H9 (cell line): ENCODE measurements at regions not wholly inside any gene's neighbourhood (a gene's known extent, or its start where the extent isn't known, plus 50 kb on each side); places are given as distances from the start of the nearest gene placed in this dataset.

Experiments used
- DNase-seq: peaks from one replicate; pipeline ENCODE4 v3.0.0-alpha.2; 2017
- H2AFZ ChIP-seq: one replicate; pipeline ENCODE4 v1.6.1; 2013; ENCODE audit warnings: mild to moderate bottlenecking, low read length, control low read depth, moderate library complexity
- H2AK5ac ChIP-seq: 2 replicates; pipeline ENCODE4 v1.6.1; 2013; ENCODE audit warnings: low read length, control low read depth, mixed read lengths; ENCODE audit not compliant: insufficient read length
- H2BK120ac ChIP-seq: one replicate; pipeline ENCODE4 v1.6.1; 2013; ENCODE audit warnings: low read depth, mild to moderate bottlenecking, low read length, control low read depth, inconsistent platforms; ENCODE audit not compliant: poor library complexity, severe bottlenecking
- H2BK12ac ChIP-seq: 2 replicates; pipeline ENCODE4 v1.6.1; 2013; ENCODE audit warnings: low read length, control low read depth, mixed read lengths, low read depth; ENCODE audit not compliant: insufficient read length
- H2BK15ac ChIP-seq: 2 replicates; pipeline ENCODE4 v1.6.1; 2013; ENCODE audit warnings: low read depth, low read length, control low read depth
- H2BK20ac ChIP-seq: one replicate; pipeline ENCODE4 v1.6.1; 2013; ENCODE audit warnings: low read depth, mild to moderate bottlenecking, low read length, control low read depth, inconsistent platforms; ENCODE audit not compliant: poor library complexity, severe bottlenecking
- H2BK5ac ChIP-seq: 2 replicates; pipeline ENCODE4 v1.6.1; 2013; ENCODE audit warnings: low read length, control low read depth, mixed read lengths; ENCODE audit not compliant: insufficient read length
- H3K14ac ChIP-seq: 2 replicates; pipeline ENCODE4 v1.6.1; 2013; ENCODE audit warnings: low read length, control low read depth; ENCODE audit not compliant: insufficient read depth
- H3K18ac ChIP-seq: 2 replicates; pipeline ENCODE4 v1.6.1; 2013; ENCODE audit warnings: low read depth, mild to moderate bottlenecking, mixed read lengths, low read length, control low read depth; ENCODE audit not compliant: insufficient read length
- H3K23ac ChIP-seq: 2 replicates; pipeline ENCODE4 v1.6.1; 2013; ENCODE audit warnings: low read length, control low read depth, mixed read lengths, low read depth; ENCODE audit not compliant: insufficient read length
- H3K23me2 ChIP-seq: 2 replicates; pipeline ENCODE4 v1.6.1; 2013; ENCODE audit warnings: low read depth, mild to moderate bottlenecking, mixed read lengths, low read length, control low read depth; ENCODE audit not compliant: insufficient read length, poor library complexity, severe bottlenecking
- H3K27ac ChIP-seq: 2 replicates; pipeline ENCODE4 v1.5.1; 2013; ENCODE audit warnings: low read length, control low read depth, mixed read lengths, low read depth; ENCODE audit not compliant: insufficient read length
- H3K27me3 ChIP-seq: 2 replicates; pipeline ENCODE4 v1.6.1; 2013; ENCODE audit warnings: low read length, control low read depth, inconsistent platforms; ENCODE audit not compliant: insufficient read depth
- H3K4ac ChIP-seq: 2 replicates; pipeline ENCODE4 v1.6.1; 2013; ENCODE audit warnings: low read depth, mild to moderate bottlenecking, control low read depth, inconsistent platforms, low read length, moderate library complexity
- H3K4me1 ChIP-seq: 2 replicates; pipeline ENCODE4 v1.6.1; 2013; ENCODE audit warnings: low read length, control low read depth, inconsistent platforms; ENCODE audit not compliant: insufficient read depth
- H3K4me2 ChIP-seq: 2 replicates; pipeline ENCODE4 v1.6.1; 2013; ENCODE audit warnings: low read length, control low read depth, mixed read lengths; ENCODE audit not compliant: insufficient read length, insufficient read depth
- H3K56ac ChIP-seq: 2 replicates; pipeline ENCODE4 v1.6.1; 2013; ENCODE audit warnings: low read depth, mild to moderate bottlenecking, mixed read lengths, low read length, control low read depth; ENCODE audit not compliant: insufficient read length
- H3K79me1 ChIP-seq: 2 replicates; pipeline ENCODE4 v1.6.1; 2013; ENCODE audit warnings: low read depth, mild to moderate bottlenecking, moderate library complexity, low read length, control low read depth, inconsistent platforms; ENCODE audit not compliant: insufficient read depth, poor library complexity, severe bottlenecking
- H3K79me2 ChIP-seq: 2 replicates; pipeline ENCODE4 v1.6.1; 2013; ENCODE audit warnings: low read length, control low read depth, inconsistent platforms; ENCODE audit not compliant: insufficient read depth
- H3K9ac ChIP-seq: 2 replicates; pipeline ENCODE4 v1.6.1; 2013; ENCODE audit warnings: low read length, control low read depth, mixed read lengths; ENCODE audit not compliant: insufficient read length; ENCODE audit errors: extremely low read depth
- H3K9me3 ChIP-seq: one replicate; pipeline ENCODE4 v1.6.1; 2013; ENCODE audit warnings: low read depth, low read length, inconsistent platforms; ENCODE audit not compliant: control insufficient read depth
- H3T11ph ChIP-seq: one replicate; pipeline ENCODE4 v1.6.1; 2013; ENCODE audit warnings: mild to moderate bottlenecking, low read length, control low read depth, inconsistent platforms
- H4K20me1 ChIP-seq: one replicate; pipeline ENCODE4 v1.6.1; 2013; ENCODE audit not compliant: control insufficient read depth, insufficient read length, insufficient read depth
- H4K5ac ChIP-seq: 2 replicates; pipeline ENCODE4 v1.6.1; 2013; ENCODE audit warnings: low read depth, mild to moderate bottlenecking, mixed read lengths, low read length, control low read depth; ENCODE audit not compliant: insufficient read length
- H4K8ac ChIP-seq: replicated peaks from 2 replicates; pipeline ENCODE4 v1.6.1; 2013; ENCODE audit warnings: low read length, control low read depth, mixed read lengths, low read depth; ENCODE audit not compliant: insufficient read length
- H4K91ac ChIP-seq: 2 replicates; pipeline ENCODE4 v1.6.1; 2013; ENCODE audit warnings: low read depth, mild to moderate bottlenecking, moderate library complexity, mixed read lengths, low read length, control low read depth; ENCODE audit not compliant: insufficient read length
- H3K27ac Mint-ChIP-seq, 3 experiments: 2 replicates in 2 of 3; 3 replicates in 1 of 3; pipeline ENCODE4 v1.8.0; 2020 to 2021; ENCODE audit warnings: mixed read lengths in 3 of 3, mild to moderate bottlenecking in 1 of 3, moderate library complexity in 1 of 3
- H3K27me3 Mint-ChIP-seq: 2 replicates; pipeline ENCODE4 v1.8.0; 2021; ENCODE audit warnings: low read depth, mild to moderate bottlenecking, moderate library complexity, mixed read lengths
- H3K36me3 Mint-ChIP-seq, 3 experiments: 2 replicates in 2 of 3; 3 replicates in 1 of 3; pipeline ENCODE4 v1.8.0; 2020 to 2021; ENCODE audit warnings: low read depth in 3 of 3, mixed read lengths in 3 of 3; ENCODE audit not compliant: insufficient read depth in 1 of 3
- H3K4me1 Mint-ChIP-seq, 2 experiments: 2 replicates each; pipeline ENCODE4 v1.8.0; 2020; ENCODE audit warnings: mixed read lengths in 2 of 2
- H3K4me3 Mint-ChIP-seq, 2 experiments: 2 replicates in 1 of 2; 3 replicates in 1 of 2; pipeline ENCODE4 v1.8.0; 2020 to 2021; ENCODE audit warnings: mild to moderate bottlenecking in 2 of 2, mixed read lengths in 2 of 2, moderate library complexity in 1 of 2
- H3K9me3 Mint-ChIP-seq, 2 experiments: 2 replicates in 1 of 2; 3 replicates in 1 of 2; pipeline ENCODE4 v1.8.0; 2020; ENCODE audit warnings: mild to moderate bottlenecking in 2 of 2, mixed read lengths in 2 of 2, moderate library complexity in 1 of 2
- WGBS: extraction: QIAGEN DNeasy Blood & Tissue Kit; methylation state at CpG from one replicate; pipeline ENCODE4 v1.1.7; 2013; ENCODE audit warnings: missing lambda C conversion rate, low lambda C conversion rate, mixed read lengths; ENCODE audit not compliant: insufficient read length; ENCODE audit errors: extremely low coverage; 5-methylcytosine and 5-hydroxymethylcytosine counted together
- TF ChIP-seq, protein P1 (sequence below): fragments of 200-600 bp; sonication (generic); conservative IDR thresholded peaks from 3 replicates; pipeline ENCODE4 v1.8.0; 2021; ENCODE audit warnings: antibody characterized with exemption, mild to moderate bottlenecking

DNA sequence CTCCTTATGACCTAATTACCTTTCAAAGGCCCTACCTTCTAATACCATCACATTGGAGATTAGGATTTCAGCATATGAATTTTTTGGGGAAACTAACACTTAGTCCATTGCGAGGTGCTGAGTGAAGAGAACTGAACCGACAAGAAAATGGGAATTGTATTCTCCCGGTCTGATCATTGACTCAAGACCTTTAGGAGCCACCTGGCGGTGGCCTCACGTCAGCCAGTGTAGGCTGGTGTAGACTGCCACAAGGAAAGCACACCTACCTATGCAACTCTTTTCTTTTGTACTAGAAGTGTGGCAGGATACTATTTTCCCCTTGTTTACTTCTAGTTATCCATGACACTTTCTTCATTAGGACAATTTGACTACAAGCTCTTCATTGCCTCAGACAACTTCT, 333.5 kb upstream of the B3GALT2 start:
- no peak overlapping the region for H2BK20ac ChIP-seq
- Mint-ChIP-seq H3K4me3 (no peak overlapping the region), H3K9me3 (no peaks in the 10 kb centered on the region), H3K27ac (no peak overlapping the region), H3K36me3 (no peaks in the 10 kb centered on the region), H3K4me1 (no peaks in the 10 kb centered on the region), H3K27me3 (no peaks in the 10 kb centered on the region)
- H2BK120ac ChIP-seq = no peak overlapping the region
- no peak overlapping the region for H3K27ac ChIP-seq
- H3K23ac ChIP-seq = no peak overlapping the region
- no peak overlapping the region for H3K14ac ChIP-seq
- no peak overlapping the region for H2AFZ ChIP-seq
- H4K8ac ChIP-seq = no peak overlapping the region
- no peak overlapping the region for H2AK5ac ChIP-seq
- no peak overlapping the region for H2BK5ac ChIP-seq
- H3T11ph ChIP-seq = no peak overlapping the region
- no peak overlapping the region for H4K5ac ChIP-seq
- no peaks in the 10 kb centered on the region for H3K27me3 ChIP-seq
- peaks cover 2% of the 10 kb centered on the region for H3K23me2 ChIP-seq
- no peaks in the 10 kb centered on the region for H3K79me2 ChIP-seq
- H4K20me1 ChIP-seq = no peaks in the 10 kb centered on the region
- no peak overlapping the region for H3K4ac ChIP-seq
- H3K4me2 ChIP-seq = no peak overlapping the region
- H3K56ac ChIP-seq = no peak overlapping the region
- no peaks in the 10 kb centered on the region for H3K9me3 ChIP-seq
- TF ChIP-seq, protein P1, sequence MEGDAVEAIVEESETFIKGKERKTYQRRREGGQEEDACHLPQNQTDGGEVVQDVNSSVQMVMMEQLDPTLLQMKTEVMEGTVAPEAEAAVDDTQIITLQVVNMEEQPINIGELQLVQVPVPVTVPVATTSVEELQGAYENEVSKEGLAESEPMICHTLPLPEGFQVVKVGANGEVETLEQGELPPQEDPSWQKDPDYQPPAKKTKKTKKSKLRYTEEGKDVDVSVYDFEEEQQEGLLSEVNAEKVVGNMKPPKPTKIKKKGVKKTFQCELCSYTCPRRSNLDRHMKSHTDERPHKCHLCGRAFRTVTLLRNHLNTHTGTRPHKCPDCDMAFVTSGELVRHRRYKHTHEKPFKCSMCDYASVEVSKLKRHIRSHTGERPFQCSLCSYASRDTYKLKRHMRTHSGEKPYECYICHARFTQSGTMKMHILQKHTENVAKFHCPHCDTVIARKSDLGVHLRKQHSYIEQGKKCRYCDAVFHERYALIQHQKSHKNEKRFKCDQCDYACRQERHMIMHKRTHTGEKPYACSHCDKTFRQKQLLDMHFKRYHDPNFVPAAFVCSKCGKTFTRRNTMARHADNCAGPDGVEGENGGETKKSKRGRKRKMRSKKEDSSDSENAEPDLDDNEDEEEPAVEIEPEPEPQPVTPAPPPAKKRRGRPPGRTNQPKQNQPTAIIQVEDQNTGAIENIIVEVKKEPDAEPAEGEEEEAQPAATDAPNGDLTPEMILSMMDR = peak; percentile 58
- H3K4me1 ChIP-seq = no peaks in the 10 kb centered on the region
- no peak overlapping the region for H2BK15ac ChIP-seq
- H3K18ac ChIP-seq = no peak overlapping the region
- no peak overlapping the region for H4K91ac ChIP-seq
- WGBS = no CpG with 5 or more reads among the region's 5 CpGs
- DNase-seq = peak; percentile 56
- no peak overlapping the region for H3K9ac ChIP-seq
- H3K79me1 ChIP-seq = no peaks in the 10 kb centered on the region
- H2BK12ac ChIP-seq = no peak overlapping the region
